Left hindlimb (tissue), 1 donor: ENCODE measurements at regions not wholly inside any gene's neighbourhood (a gene's known extent, or its start where the extent isn't known, plus 50 kb on each side); places are given as distances from the start of the nearest gene placed in this dataset.

Source experiments
- DNase-seq: peaks from one replicate; pipeline ENCODE4 v3.0.0-alpha.2; 2018

GRCh38 chr7:25854059-25854458 lies 297.9 kb upstream of the NFE2L3 start:
- DNase-seq, result no peak

DNA sequence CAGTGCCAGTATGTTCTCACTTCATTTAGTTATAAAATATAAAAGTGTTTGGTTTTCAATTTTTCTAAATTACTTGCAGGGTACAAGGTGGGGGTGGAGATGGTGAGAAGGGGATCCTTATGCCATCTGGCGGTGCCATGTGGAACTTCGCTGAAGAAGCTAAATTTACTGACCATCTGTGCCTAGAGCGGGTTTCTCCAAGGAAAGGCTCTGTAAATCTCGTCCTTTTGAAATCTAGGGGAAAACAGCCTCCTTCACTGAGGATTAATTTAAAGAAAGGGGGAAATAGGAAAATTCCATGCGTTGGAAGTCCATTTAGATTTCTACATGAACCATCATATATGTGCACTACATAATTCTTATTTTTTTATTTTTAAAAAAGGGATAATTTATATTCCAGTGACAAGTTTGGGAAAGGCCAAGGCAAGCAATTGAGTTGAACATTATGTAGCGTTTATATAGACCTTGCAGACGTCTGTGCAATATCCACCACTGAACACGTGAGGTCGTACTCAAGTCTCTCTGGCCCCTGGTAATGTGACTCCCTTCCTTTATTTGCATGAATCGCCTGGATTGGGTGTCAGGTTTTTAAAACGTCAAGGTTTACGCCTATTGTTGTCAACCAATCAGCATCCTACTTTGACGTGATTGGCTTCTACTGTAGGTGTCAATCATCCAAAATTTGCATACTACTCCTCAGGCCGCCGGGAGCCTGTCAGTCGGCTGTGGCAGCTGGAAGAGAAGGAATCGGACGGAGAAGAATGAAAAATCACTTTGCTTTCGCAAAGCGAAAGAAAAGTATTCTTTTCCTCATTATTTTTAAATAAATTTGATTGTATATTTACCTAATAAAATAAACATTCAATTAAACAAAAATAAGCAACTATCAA lies 297.1 kb upstream of the NFE2L3 start:
- peak; percentile 91 for DNase-seq

DNA sequence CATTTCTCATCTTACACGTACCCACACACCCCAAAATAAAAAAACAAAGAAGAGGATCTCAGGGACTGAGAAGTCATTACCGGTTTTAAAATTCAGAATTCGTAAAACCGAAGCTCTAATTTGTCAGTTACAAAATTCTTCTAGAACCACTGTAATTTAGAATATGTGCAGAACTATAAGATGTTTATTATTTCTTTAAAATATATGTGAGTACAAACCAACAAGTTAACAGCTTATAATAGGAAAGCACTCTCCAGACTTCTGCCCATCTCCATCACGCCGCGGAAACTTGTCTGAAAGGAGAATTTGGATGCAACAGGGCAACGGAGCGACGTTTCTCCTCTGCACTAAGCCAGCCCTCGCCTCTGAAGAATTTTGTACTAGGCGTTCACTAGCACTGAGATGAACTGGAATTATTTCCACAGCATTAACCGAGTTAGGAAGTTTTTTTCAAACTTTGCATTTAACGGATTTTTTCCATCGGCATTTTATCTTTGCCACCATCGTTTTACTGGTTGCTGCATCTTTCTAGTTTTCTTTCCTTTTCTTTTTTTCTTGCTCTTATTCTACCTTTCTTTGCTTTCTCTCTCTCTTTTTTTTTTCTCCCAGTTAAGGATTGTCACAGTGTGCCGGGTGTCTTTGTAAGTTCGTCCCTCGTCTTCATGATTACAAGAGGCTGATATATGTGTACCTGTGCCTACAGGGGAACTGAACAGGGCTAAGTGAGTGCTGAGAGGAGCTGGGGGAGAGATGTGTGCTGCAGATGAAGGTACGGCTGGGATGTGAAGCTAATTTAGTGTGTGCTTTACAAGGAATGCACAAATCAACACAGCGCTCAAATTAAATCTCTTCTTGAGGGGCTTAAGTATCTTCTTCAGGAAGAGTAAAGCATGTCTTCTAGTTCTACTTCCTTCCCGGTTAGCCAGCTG lies 295.9 kb upstream of the NFE2L3 start:
- no peak for DNase-seq

DNA sequence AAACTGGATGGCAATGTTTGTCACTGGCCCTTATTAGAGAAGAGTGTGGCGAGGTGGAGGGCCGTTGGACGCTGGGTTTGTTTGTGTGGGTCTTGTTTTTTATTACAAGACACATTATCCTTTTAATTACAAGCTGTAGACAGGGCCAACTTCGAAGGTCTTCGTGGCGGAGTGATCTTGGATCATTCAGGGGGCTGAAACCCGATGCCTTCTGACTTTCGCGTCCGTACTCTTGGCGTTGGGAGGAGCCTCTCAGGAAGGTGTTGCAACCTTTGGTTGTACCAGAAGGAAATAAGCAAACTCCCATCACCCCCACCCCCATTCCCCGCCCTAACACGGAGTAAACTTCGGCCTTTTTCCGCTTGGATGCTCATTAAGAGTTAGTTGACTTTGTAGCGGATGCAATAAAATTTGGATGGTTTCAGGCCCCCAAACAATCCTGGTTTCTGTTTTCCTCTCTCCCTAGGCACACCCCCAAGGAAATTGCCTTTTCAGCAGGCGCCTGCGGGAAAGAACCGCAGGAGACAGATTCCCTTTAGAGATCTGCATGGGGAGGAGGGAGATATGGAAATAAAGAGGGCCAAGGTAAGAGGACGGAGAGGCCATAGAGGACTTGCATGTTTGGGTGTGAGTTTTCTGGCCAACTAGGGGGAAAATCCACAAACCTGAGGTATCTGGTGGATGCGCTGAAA lies 294.5 kb upstream of the NFE2L3 start:
- DNase-seq, result no peak

DNA sequence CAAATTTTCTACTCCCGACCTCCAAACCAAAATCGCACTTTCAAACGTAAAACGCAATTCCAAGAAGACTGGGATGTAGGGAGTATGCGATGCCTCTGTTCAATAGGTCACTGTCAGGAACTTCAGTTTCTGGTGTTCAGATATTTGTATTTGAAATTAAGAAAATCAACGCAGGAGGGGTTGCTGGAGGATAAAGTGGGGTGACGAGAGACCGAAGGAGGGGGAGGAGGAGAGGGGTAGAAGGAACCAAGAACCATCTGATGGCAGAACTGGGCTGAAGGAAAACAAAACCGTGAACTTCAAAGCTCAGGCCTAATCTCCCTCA lies 293.8 kb upstream of the NFE2L3 start:
- DNase-seq, result no peak

GRCh38 chr7:25858525-25859411 lies 293.2 kb upstream of the NFE2L3 start:
- no peak for DNase-seq

- no peak for DNase-seq
Observed at GRCh38 chr7:25859412-25860274, 292.4 kb upstream of the NFE2L3 start.

- peak; percentile 77 for DNase-seq
Observed at GRCh38 chr7:25860275-25861163, 291.5 kb upstream of the NFE2L3 start.

- DNase-seq, result no peak
Observed at GRCh38 chr7:25861164-25861496, 290.9 kb upstream of the NFE2L3 start.

GRCh38 chr7:25861601-25862260 lies 290.3 kb upstream of the NFE2L3 start:
- no peak for DNase-seq

DNA sequence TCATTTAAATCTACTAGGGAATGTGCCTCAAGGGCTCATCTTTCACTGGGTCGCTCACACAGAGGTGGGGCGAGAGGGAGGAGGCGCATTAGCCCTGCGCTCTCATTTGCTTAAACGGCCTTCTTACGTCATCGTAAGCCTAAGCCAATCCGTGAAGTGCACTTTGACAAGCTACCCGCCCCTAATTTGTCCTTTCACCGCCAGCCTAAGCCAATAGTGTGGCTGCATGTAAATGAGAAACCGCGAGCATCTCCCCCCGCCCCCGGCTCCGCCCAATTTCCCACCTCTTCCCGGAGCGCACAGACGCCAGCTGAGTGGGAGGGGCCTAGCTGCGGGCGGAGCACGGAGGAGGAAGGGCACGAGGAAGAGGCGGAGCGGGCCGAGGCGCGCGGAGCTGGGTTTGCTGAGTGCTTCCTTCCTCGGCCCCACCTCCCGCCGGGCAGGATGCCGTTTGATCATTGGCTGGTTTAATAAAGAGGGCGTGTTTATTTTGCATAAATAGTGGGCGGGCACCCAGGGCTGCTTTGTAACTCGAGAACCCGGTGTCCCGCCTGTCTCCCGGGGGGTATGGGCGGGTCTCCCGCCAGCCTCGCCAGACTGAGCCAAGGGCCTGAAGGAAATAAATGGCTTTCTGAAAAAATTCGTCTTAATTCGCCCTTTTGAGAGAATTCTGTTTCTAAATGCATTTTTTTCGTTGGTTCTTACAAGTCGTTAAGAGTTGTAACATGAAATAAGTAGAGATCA lies 289.6 kb upstream of the NFE2L3 start:
- DNase-seq, result peak; percentile 100

DNA sequence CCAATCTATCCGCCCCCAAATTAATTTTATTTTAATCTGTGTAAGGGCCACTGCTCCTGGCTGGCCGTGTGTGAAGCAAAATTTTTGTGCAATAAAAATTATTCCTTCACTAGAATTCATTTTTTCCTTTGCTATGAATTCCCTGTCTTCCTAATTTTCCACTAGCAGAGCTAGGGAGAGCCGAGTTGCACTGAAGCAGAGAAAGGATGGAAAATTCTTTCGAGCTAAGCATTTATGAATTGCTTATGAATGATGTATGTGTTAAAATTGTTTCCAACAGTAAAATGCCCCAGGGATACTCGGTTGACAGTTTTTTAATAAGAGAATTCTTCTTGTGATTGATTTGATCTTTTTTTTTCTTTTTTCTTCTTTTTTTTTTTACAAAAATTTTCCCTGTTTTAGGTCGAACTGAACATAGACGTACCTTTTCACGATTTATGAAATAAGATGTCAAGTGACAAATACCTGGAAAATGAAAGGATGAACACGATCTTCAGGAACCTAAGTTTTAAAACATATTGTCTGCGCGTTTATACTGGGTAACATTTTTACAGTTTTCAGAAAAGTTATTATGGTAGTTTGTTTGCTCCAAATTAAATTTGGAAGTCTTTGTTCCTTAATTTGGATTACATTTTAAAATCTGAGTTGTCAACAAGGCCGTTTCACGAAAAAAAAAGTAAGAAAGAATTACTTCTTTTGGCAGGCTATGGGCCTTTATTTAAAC lies 288.8 kb upstream of the NFE2L3 start:
- DNase-seq, result no peak

DNA sequence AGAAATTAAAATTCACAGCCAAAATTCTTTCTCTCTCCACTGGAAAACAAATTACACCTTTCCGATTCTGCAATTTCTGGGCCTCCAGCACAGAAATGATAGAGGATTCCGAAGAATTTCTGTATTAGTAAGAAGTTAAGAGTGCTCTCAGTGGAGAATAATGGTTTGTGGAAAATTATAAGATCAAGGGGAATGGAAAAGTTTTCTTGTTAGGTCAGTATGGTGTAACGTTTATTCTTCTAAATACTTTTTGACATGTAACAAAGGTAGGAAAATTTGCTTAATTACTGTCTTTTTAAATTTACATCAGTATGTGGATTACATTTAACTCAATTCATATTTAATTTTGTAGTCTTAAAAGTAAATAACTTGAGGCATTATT lies 288.3 kb upstream of the NFE2L3 start:
- DNase-seq, result no peak

DNA sequence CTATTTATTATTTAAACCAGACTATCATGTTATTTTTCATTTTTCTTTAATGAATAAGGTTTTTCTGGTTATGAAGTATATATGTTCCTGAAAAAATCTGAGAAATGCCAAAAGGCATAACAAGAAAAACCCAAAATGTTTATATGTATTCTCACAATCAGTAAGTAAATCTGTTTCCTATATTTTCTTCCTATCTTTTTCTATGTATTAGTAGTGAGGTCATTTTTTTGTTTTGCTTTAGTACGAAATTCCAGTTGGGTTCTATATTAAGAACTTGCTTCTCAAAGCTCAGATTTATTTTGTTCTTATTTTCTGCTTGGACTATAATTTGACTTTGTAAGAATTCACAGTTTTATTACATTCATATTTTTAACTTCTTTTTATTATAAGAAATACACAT lies 287.5 kb upstream of the NFE2L3 start:
- DNase-seq, result no peak

- DNase-seq, result no peak
Observed at GRCh38 chr7:25864943-25865751, 286.9 kb upstream of the NFE2L3 start.

DNA sequence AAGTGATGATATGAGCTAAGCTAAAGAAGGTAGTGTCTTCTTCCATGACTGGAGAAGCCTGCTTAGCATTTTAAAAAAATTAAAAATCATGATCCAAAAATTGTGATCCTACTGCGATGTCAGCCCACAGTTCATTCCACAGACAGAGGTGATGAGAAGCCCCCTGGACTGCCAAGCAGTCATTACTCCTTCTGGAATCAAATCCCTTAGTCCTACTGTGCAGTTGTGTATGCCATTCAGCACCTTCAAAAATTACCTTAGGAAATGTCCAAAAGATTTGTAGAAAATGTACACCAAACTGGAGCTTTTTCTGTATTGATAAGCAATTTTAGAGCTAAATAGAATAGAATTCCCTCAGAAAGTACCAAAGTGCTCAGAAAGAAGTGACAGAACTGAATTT lies 283.5 kb upstream of the NFE2L3 start:
- DNase-seq, result no peak

GRCh38 chr7:25870574-25870973 lies 281.4 kb upstream of the NFE2L3 start:
- DNase-seq, result no peak
